Glomerular visceral epithelial cell (primary cell): ENCODE measurements at regions not wholly inside any gene's neighbourhood (a gene's known extent, or its start where the extent isn't known, plus 50 kb on each side); places are given as distances from the start of the nearest gene placed in this dataset.

ENCODE experiments used
- DNase-seq: peaks from one replicate; pipeline ENCODE4 v3.0.0-alpha.2; 2016; ENCODE audit errors: extremely low spot score

- no peak for DNase-seq
These were observed 215.7 kb downstream of the TEX29 start for GRCh38 chr13:111536075-111536642.

DNA sequence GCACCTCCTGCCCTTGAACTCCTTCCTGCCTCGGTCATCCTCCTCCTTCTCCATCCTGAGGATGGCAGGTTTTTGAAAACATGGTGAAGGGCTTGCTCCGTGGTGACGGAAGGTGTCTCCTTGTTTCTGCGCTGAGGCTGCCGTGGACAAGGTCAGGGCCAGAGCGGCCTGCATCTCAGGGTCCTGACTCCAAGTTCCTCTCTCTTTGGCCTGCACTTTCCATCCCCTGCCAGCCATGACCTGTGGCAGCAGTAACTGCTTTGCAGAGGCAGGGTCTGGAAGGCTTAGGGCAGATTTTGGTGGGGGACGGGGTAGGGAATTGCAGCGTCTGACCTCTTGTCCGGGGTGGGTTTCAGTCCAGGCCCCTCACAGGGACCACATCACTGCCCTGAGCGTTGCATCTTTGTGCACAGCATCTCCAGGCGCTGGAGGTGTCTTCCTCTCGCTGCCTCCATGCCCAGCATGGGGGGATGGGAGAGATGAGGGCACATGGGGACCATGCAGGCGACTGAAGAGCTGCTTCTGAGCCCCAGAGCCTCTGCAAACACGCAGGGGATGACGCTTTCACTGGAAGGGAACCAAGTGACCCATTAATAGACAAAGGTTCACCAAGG, 216.8 kb downstream of the TEX29 start:
- DNase-seq: no peak

GRCh38 chr13:111537843-111538499, 217.5 kb downstream of the TEX29 start:
- no peak for DNase-seq

GRCh38 chr13:111539252-111539651, 218.8 kb downstream of the TEX29 start:
- DNase-seq: no peak

DNA sequence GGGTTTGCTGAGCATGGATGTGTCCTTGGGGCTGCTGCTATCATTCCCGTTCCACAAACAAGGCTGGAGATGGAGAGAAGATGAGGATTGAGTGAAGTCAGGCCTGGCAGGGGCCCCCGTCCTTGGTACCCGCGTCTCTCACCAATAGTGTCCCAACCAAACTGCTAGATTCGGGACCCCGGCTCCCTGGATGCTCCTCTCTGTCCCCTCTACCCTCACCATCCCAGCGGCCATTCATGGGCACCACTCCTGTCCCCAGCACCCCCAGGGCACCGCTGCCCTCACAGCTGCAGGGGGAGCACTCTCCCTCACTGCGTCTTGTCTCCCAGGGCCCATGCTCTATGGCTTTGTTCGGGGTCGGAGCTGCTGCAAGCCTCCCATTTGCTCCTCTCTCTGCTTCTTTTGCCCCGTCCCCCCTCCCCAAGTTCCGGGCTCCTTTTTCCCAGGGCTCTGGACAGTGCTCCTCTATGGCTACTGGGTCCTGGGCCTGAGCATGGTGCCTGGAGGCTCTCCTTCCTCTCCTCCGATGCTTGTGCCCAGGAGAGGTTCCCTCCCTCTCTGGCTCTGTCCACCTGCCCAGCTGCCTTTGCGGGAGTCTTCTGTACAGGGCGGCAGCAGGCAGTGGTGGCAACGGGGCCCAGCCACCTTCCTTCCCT, 219.5 kb downstream of the TEX29 start:
- DNase-seq: no peak

- DNase-seq: no peak
These were observed 220.0 kb downstream of the TEX29 start for GRCh38 chr13:111540486-111540885.

GRCh38 chr13:111541345-111541744, 220.9 kb downstream of the TEX29 start:
- no peak for DNase-seq

- DNase-seq: no peak
These were observed 221.5 kb downstream of the TEX29 start for GRCh38 chr13:111541752-111542529.

- no peak for DNase-seq
These were observed 222.3 kb downstream of the TEX29 start for GRCh38 chr13:111542530-111543341.

DNA sequence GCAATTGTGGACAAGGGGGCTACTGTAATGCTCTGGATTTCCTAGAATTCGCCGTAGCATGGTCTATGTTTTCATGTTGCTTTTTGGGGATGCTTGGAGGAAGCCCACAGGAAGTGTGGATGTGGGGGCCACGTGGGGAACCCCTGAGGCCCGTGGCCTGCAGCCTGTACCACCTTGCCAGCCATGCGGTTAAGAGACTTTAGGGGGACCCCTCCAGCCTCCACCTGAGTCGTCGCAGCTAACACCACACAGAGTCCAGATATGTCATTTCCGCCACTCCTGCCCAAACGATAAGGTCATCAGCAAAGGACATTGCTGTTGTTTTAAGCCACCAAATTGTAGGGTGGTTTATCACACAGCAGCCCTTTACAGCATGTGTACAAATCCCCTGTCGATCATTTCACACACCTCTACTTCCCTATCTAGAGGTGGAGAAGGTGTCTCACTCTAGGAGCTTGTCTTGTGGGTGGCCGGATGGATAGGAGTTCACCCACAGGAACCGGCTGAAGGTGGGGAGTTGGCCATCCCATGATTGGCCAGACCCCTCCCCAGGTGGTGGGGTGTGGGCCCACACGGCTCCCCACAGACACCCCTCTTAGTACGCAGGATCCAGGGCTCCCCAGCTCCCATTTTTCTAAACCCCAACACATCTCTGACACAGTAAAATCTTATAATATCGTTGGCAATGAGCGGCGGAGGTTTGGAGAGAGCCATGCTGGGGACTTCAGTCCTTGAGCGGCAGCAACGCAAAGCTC, 226.7 kb downstream of the TEX29 start:
- no peak for DNase-seq

- DNase-seq: no peak
These were observed 227.4 kb downstream of the TEX29 start for GRCh38 chr13:111547726-111548273.

GRCh38 chr13:111548301-111548700, 227.9 kb downstream of the TEX29 start:
- no peak for DNase-seq

GRCh38 chr13:111548805-111549204, 228.4 kb downstream of the TEX29 start:
- DNase-seq: no peak

DNA sequence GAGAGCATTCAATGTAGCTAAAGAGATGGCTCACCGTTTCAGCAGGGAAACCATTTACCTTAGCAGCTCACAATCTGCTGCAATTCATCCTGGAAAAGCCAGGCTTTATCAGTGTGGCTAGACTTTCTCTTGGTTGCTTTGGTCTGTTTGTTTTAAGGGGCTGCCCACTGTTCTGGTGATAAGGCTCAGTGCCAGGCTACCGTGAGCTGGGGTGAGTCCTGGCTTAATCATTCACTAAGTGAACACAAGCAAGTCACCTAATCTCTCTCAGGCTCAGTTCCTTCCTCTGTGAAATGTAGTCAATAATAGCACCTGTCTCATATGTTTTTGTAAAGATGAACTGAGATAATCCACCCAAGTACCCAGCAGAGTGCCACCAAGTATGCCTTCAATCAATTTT, 229.0 kb downstream of the TEX29 start:
- no peak for DNase-seq

DNA sequence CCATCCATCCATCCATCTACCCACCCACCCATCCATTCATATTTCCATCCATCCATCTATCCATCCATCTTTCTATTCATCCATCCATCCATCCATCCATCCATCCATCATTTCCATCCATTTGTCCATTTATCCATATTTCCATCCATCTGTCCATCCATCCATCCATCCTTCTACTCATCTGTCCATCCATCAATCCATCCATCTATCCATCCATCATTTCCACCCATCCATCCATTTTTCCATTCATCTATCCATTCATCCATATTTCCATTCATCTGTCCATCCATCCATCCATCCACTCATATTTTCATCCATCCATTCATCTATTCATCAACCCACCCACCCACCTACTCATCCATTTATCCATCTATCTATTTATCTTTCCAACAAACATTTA, 229.6 kb downstream of the TEX29 start:
- DNase-seq: no peak

GRCh38 chr13:111551204-111551820, 230.9 kb downstream of the TEX29 start:
- DNase-seq: no peak

DNA sequence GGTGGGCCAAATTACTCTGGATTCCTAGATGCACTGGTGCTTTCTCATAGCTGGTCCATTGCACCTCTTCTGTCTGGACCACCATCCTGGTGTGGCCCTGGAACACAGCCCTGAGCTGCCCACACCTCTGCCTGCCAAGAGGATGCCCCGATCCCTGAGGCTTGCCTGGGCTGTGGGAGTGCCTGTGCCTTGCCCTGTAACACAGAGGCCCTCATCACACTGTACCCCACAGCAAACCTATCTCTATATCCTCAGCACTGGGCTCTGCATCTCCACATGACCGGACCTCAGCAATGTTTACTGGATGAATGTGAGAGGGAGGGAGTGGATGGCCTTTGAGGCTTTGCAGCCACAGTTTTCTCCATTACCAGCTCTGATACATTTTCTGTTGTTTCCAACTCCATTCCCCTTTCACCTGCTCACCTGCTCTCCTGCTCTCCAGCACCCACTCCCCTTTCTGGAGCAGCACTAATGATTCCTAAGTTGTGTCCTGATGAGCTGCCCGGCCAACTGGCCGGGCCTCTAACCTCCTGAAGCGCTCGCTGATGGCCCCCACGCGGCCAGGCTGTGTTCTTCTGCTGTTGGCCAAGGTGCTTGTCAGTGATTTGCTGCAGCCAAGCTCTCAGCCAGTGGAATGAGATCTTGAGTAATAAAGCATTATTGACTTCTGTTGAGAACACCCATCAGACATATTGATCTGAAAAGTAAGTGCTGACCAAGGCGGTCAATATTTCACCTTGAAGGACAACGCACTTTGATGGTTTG, 232.6 kb downstream of the TEX29 start:
- no peak for DNase-seq

- no peak for DNase-seq
These were observed 234.3 kb downstream of the TEX29 start for GRCh38 chr13:111554539-111555267.
